ENCODE measurements at regions not wholly inside any gene's neighbourhood (a gene's known extent, or its start where the extent isn't known, plus 50 kb on each side); places are given as distances from the start of the nearest gene placed in this dataset.

GRCh38 chr4:84239278-84239845 lies 259.7 kb downstream of the NKX6-1 start:
- TF ChIP-seq CTCF (IDR thresholded peaks at IDR 0.05 in 2 of 3, conservative IDR thresholded peaks at IDR 0.05 in 1 of 3; ENCODE audit: insufficient read depth in 2 of 3, low read depth in 1 of 3, low read length in 3 of 3) (no peak), NFE2 (IDR thresholded peaks at IDR 0.05; ENCODE audit: low read depth) (no peak), PTTG1 (tag; IDR thresholded peaks at IDR 0.05; ENCODE audit: low read depth) (no peak), EZH2 (IDR thresholded peaks at IDR 0.05; ENCODE audit: borderline replicate concordance, low read depth, low read length) (no peak), HNRNPLL (IDR thresholded peaks at IDR 0.05; ENCODE audit: low read depth, low read length, poor library complexity, severe bottlenecking) (no peak)

Measured in K562 (cell line).